Neural progenitor cell (in vitro differentiated cells): ENCODE measurements at regions not wholly inside any gene's neighbourhood (a gene's known extent, or its start where the extent isn't known, plus 50 kb on each side); places are given as distances from the start of the nearest gene placed in this dataset.

Source experiments
- DNase-seq: peaks from one replicate; pipeline ENCODE4 v3.0.0-alpha.2; 2016; ENCODE audit warnings: low spot score
- H2AFZ ChIP-seq: fragments of 200-600 bp; sonication (generic); replicated peaks from 2 replicates; pipeline ENCODE4 v1.6.1; 2016; ENCODE audit warnings: antibody characterized with exemption
- H3F3A ChIP-seq: fragments of 200-600 bp; sonication (generic); 2 replicates; pipeline ENCODE4 v1.6.1; 2016; ENCODE audit warnings: antibody characterized with exemption, low read depth
- H3K27ac ChIP-seq: fragments of 200-600 bp; sonication (generic); 2 replicates; pipeline ENCODE4 v1.5.1; 2016; ENCODE audit warnings: mild to moderate bottlenecking
- H3K27me3 ChIP-seq: fragments of 200-600 bp; sonication (generic); 2 replicates; pipeline ENCODE4 v1.6.1; 2016; ENCODE audit warnings: mild to moderate bottlenecking, moderate library complexity
- H3K36me3 ChIP-seq: fragments of 200-600 bp; sonication (generic); 2 replicates; pipeline ENCODE4 v1.5.1; 2016
- H3K4me1 ChIP-seq: fragments of 200-600 bp; sonication (generic); 2 replicates; pipeline ENCODE4 v1.6.1; 2016; ENCODE audit warnings: mixed run types
- H3K4me2 ChIP-seq: fragments of 200-600 bp; sonication (generic); 2 replicates; pipeline ENCODE4 v1.6.1; 2016
- H3K4me3 ChIP-seq: fragments of 200-600 bp; sonication (generic); 2 replicates; pipeline ENCODE4 v1.5.1; 2016
- H3K79me2 ChIP-seq: fragments of 200-600 bp; sonication (generic); 2 replicates; pipeline ENCODE4 v1.6.1; 2016; ENCODE audit warnings: low read depth
- H3K9ac ChIP-seq: fragments of 200-600 bp; sonication (generic); 2 replicates; pipeline ENCODE4 v1.6.1; 2016
- H3K9me3 ChIP-seq: fragments of 200-600 bp; sonication (generic); 2 replicates; pipeline ENCODE4 v1.5.1; 2016; ENCODE audit warnings: low read depth
- H4K20me1 ChIP-seq: fragments of 200-600 bp; sonication (generic); 2 replicates; pipeline ENCODE4 v1.6.1; 2016; ENCODE audit warnings: low read depth
- H3K27ac Mint-ChIP-seq: 3 replicates; pipeline ENCODE4 v1.8.0; 2021; ENCODE audit warnings: mixed read lengths
- H3K27me3 Mint-ChIP-seq: 2 replicates; pipeline ENCODE4 v1.8.0; 2022; ENCODE audit warnings: low read depth, mild to moderate bottlenecking, inconsistent platforms, moderate library complexity, mixed read lengths; ENCODE audit not compliant: insufficient read depth
- H3K36me3 Mint-ChIP-seq: 3 replicates; pipeline ENCODE4 v1.8.0; 2021; ENCODE audit warnings: mixed read lengths
- H3K4me1 Mint-ChIP-seq: 3 replicates; pipeline ENCODE4 v1.8.0; 2021; ENCODE audit warnings: mixed read lengths
- H3K4me3 Mint-ChIP-seq: 3 replicates; pipeline ENCODE4 v1.8.0; 2021; ENCODE audit warnings: mild to moderate bottlenecking, moderate library complexity, mixed read lengths
- H3K9me3 Mint-ChIP-seq: 3 replicates; pipeline ENCODE4 v1.8.0; 2020; ENCODE audit warnings: mixed read lengths
- EZH2 ChIP-seq: fragments of 200-600 bp; sonication (generic); IDR thresholded peaks from 2 replicates; pipeline ENCODE4 v1.6.1; 2017; ENCODE audit warnings: antibody characterized with exemption, mild to moderate bottlenecking, moderate library complexity
- EZH2phosphoT487 ChIP-seq: fragments of 200-600 bp; sonication (generic); IDR thresholded peaks from 2 replicates; pipeline ENCODE4 v1.6.1; 2017; ENCODE audit warnings: antibody characterized with exemption
- TF ChIP-seq, protein P1 (sequence below): fragments of 200-600 bp; sonication (generic); IDR thresholded peaks from 2 replicates; pipeline ENCODE4 v1.5.1; 2017; ENCODE audit warnings: antibody characterized with exemption, mild to moderate bottlenecking

DNA sequence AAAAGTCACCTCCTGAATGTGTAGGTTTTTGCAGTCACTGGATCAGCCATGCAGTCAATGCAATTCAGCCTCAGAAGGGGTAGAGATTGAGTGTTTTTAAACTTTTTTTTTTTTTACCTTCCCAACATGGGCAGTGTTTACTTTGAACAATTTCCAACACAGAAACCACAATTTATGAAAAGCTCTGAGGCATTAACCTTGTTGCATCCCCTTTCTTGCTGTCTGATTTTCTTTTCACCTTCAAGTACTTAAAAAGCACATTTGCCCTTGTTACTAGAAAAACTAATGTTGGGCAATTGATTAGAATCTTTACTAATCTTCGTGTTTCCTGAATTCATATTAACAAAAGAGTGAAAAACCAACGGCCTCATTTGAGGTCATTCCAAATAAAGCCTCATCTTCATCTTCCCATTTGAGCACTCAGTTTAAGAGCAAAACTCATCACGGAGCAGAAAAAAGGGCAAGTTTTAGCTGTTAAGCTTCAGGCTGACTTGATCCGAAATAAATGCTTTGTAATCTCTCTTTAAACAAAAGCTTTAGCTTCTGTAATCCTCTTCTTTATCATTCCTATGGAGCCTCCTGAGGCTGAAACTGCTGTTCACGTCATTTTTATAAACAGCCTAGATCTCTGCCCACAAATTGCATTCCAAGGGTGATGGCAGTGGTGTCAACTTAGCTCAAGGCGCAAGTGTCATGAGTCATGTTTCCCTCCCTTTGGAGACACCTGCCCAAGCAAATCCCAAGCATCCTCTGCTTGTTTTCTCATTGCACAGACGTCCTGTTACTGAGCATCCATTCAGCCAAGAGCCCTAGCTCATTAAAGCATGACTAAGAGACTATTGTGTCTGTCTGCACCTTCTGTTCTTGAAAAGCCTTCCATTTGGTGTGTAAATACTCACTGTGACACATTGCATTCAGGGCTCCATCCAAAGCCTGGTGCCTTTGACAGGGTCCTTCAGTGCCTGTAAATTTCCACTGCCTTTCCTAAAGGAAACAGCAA is 107.7 kb downstream of the HNMT start:
- TF ChIP-seq EZH2phosphoT487, result peak; percentile 48
- TF ChIP-seq, protein P1, sequence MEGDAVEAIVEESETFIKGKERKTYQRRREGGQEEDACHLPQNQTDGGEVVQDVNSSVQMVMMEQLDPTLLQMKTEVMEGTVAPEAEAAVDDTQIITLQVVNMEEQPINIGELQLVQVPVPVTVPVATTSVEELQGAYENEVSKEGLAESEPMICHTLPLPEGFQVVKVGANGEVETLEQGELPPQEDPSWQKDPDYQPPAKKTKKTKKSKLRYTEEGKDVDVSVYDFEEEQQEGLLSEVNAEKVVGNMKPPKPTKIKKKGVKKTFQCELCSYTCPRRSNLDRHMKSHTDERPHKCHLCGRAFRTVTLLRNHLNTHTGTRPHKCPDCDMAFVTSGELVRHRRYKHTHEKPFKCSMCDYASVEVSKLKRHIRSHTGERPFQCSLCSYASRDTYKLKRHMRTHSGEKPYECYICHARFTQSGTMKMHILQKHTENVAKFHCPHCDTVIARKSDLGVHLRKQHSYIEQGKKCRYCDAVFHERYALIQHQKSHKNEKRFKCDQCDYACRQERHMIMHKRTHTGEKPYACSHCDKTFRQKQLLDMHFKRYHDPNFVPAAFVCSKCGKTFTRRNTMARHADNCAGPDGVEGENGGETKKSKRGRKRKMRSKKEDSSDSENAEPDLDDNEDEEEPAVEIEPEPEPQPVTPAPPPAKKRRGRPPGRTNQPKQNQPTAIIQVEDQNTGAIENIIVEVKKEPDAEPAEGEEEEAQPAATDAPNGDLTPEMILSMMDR, result no peak
- no peaks in the 10 kb centered on the region for H3K36me3 Mint-ChIP-seq
- H3K27me3 Mint-ChIP-seq, result no peaks in the 10 kb centered on the region
- H3K4me3 Mint-ChIP-seq, result no peak overlapping the region
- Histone ChIP-seq H3K79me2 (no peaks in the 10 kb centered on the region), H4K20me1 (no peaks in the 10 kb centered on the region), H3K4me1 (peaks cover 17% of the 10 kb centered on the region), H3K27ac (no peak overlapping the region), H3K9ac (no peak overlapping the region), H3K36me3 (no peaks in the 10 kb centered on the region), H3K4me2 (peak overlapping the region; percentile 40), H3K27me3 (peaks cover 4% of the 10 kb centered on the region), H3K9me3 (no peaks in the 10 kb centered on the region), H3F3A (peaks cover 22% of the 10 kb centered on the region), H2AFZ (no peak overlapping the region), H3K4me3 (no peak overlapping the region)
- H3K27ac Mint-ChIP-seq, result no peak overlapping the region
- DNase-seq, result peak; percentile 80
- H3K4me1 Mint-ChIP-seq, result peaks cover 13% of the 10 kb centered on the region
- H3K9me3 Mint-ChIP-seq, result no peaks in the 10 kb centered on the region

DNA sequence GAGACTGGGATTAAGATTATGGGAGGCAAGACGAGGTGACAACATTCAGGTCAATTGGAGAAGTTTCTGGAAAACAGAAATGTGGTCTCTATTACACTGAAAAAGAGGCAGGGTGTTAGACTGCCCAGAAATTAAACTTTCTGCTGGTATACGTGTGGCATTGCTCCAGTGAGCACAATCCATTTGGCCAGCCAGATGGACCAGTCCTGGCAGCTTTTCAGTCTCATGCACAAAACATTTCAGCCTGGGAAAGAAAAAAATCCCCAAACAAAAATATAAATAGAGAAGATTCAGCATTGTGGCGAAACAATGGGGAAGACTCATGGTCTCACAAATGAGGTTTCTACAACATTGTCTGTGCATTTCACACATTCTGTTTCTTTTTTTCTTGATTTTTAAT is 113.9 kb downstream of the HNMT start:
- no peaks in the 10 kb centered on the region for H3K36me3 ChIP-seq
- no peaks in the 10 kb centered on the region for H3K4me1 ChIP-seq
- no peaks in the 10 kb centered on the region for H4K20me1 ChIP-seq
- H3K9me3 Mint-ChIP-seq, result no peaks in the 10 kb centered on the region
- no peak overlapping the region for H3K27ac Mint-ChIP-seq
- no peak overlapping the region for H3K27ac ChIP-seq
- H3K9me3 ChIP-seq, result no peaks in the 10 kb centered on the region
- no peak overlapping the region for H3K4me2 ChIP-seq
- TF ChIP-seq EZH2 (no peak), EZH2phosphoT487 (no peak)
- TF ChIP-seq, protein P1, result no peak
- H3K4me1 Mint-ChIP-seq, result peaks cover 4% of the 10 kb centered on the region
- no peak overlapping the region for H3K9ac ChIP-seq
- no peak overlapping the region for H2AFZ ChIP-seq
- no peaks in the 10 kb centered on the region for H3K36me3 Mint-ChIP-seq
- H3K4me3 Mint-ChIP-seq, result no peak overlapping the region
- no peaks in the 10 kb centered on the region for H3K79me2 ChIP-seq
- no peaks in the 10 kb centered on the region for H3K27me3 ChIP-seq
- no peaks in the 10 kb centered on the region for H3F3A ChIP-seq
- no peak overlapping the region for H3K4me3 ChIP-seq
- no peak for DNase-seq
- H3K27me3 Mint-ChIP-seq, result no peaks in the 10 kb centered on the region

DNA sequence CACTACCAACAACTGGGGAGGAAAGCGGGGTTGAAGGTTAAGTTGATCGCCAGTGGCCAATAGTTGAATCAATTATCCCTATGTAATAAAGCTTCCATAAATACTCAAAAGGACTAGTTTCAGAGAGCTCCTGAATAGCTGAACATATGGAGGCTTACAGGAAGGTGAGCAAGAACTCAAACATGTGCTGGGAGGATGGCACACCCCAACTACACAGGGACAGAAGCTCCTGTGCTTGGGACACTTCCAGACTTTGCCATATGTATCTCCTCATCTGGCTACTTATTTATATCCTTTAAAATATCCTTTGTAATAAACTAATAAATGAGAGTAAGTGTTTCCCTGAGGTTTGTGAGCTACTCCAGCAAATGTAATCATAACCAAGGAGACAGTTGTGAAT is 115.7 kb downstream of the HNMT start:
- Histone ChIP-seq H3K4me2 (no peak overlapping the region), H3K27ac (no peak overlapping the region), H3K36me3 (no peaks in the 10 kb centered on the region), H3K9me3 (no peaks in the 10 kb centered on the region), H3K4me1 (no peaks in the 10 kb centered on the region), H3K27me3 (no peaks in the 10 kb centered on the region), H3F3A (no peaks in the 10 kb centered on the region), H3K9ac (no peak overlapping the region), H3K79me2 (no peaks in the 10 kb centered on the region), H2AFZ (no peak overlapping the region), H3K4me3 (no peak overlapping the region), H4K20me1 (no peaks in the 10 kb centered on the region)
- no peaks in the 10 kb centered on the region for H3K36me3 Mint-ChIP-seq
- no peaks in the 10 kb centered on the region for H3K9me3 Mint-ChIP-seq
- DNase-seq, result no peak
- no peak overlapping the region for H3K27ac Mint-ChIP-seq
- peaks cover 6% of the 10 kb centered on the region for H3K4me1 Mint-ChIP-seq
- no peak for TF ChIP-seq EZH2phosphoT487
- no peak for TF ChIP-seq EZH2
- TF ChIP-seq, protein P1, result no peak
- H3K4me3 Mint-ChIP-seq, result no peak overlapping the region
- H3K27me3 Mint-ChIP-seq, result peaks cover 2% of the 10 kb centered on the region
